ENCODE measurements at regions not wholly inside any gene's neighbourhood (a gene's known extent, or its start where the extent isn't known, plus 50 kb on each side); places are given as distances from the start of the nearest gene placed in this dataset.

DNA sequence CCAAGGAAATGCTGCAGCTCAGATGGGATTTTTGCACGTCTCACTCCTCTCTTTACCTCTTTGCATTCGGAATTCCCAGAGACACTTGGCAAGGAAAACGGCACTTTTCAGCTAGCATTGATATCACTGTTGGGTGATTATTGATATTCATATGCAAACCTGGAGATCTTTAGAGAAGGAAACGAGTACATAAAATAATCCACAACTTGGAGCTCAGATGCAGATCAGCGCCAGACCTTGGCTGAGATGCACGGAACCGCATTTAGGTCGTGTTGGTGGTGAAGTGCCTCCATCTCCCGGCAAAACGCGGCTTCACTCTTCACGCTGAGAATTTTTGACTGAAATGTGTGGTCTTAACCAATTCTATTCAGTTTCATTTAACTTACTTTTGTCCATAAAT is 77.2 kb upstream of the ARHGEF7 start:
- DNase-seq: no peak

- no peak for DNase-seq
These were observed 78.4 kb upstream of the ARHGEF7 start for GRCh38 chr13:111036665-111037064.

DNA sequence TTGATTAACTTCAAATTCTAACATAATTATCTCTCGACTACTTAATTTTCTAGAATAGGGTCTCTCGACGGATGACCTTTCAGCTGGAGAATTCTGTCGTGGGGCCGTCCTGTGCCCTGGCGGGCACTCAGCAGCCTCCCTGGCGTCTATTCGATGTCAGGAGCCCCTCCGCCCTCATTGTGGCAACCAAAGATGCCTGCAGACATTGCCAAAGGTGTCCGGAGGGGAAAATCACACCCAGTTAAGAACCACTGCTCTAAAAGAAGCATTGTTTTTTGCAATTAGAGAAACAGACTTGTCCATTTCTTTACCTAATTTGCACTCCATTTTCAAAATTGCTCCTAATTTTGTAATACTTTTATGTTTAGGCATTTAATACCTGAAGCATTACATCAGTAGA is 79.2 kb upstream of the ARHGEF7 start:
- DNase-seq: no peak

GRCh38 chr13:111034811-111035210 is 80.3 kb upstream of the ARHGEF7 start:
- DNase-seq: no peak

DNA sequence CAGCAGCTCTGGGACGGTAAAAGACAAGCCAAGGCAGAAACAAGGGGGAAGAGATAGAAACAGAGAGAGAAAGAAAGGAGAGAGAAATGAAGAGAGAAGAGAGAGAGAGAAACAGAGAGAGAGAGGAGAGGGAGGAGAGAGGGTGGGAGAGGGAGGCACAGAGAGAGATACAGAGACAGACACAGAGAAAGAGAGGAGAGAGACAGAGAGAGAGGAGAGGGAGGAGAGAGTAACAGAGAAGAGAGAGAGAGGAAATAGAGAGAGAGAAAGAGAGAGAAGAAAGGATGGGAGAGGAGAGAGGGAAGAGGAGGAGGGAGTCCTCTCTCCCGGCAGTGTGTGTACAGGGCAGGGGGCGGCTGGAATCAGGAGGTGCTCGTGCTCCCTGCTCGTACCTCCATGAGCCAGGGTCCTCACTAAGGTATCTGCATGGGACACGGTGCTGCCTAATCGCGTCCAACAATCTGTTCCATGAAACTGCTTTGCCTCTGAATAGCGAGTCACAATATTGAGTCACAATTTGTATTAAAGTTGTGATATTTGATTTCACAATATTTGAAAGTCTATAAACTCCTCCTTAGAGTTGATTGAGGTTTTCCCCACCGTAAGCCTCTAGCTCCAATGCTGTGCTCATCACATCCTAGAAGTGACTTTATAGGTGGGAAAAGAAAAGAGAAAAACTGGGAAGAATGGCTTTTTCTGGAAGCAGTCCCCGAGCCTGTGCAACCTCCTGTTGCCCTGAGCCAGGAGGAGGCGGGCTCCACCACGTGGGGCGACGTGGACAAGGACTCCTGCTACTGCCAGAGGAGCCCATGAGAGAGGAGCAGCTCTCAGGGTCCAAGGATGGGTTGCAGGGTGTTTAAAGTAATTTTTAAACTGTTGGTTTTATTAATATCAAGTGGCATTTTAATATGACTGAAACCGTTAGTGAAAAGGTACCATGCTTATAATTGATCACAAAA is 81.7 kb upstream of the ARHGEF7 start:
- no peak for DNase-seq

DNA sequence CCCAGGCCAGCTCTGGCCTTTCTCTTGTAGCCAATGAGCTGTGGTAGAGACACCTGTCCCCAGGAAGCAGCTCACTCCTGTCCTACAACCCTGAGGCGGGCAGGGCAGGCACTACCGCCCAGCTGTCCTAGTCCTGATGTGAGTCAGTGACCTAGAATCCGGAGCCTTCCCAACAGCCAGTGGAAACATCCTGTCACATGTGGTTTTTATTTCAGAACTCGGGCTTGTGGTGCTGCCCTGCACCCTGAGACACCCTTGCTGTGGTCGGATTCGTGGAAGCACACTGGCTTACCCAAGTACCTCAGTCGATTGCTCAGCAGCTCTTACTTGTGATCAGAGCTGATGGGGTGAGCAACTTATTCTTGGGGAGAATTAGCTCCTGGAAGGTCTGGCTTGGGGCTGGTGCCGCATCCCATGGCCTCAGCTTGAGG is 83.6 kb upstream of the ARHGEF7 start:
- DNase-seq: peak; percentile 14 to 28

DNA sequence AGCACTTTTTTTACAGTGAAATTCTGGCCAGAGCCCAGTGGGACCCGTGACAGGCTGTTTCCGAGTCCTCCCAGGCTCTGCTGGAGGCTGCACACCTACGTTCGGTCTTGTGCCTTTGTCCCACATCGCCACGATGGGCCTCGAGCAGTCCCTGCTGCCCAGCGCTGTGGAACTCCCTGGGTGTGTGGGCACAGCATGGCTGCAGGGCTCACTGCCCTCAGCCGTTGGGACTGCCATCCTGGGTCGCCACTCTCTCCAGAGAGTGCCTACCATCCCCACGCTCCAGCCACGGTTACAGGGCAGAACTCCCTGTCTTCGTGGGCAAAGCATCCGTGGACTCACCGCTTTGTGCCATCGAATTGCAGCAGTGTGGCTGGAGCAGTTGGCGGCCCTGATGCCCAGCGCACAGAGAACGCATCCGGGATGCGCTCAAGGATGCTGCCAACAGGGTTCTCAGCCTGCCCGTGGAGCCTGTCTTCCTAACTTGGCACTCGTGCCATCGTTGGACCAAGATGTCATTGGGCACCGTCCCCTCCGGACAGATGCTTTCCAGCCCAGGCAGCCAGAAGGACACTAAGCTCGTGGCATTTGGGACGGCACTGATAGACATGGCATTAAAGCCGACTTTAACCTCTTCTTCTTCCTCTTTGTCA is 85.0 kb upstream of the ARHGEF7 start:
- no peak for DNase-seq

DNA sequence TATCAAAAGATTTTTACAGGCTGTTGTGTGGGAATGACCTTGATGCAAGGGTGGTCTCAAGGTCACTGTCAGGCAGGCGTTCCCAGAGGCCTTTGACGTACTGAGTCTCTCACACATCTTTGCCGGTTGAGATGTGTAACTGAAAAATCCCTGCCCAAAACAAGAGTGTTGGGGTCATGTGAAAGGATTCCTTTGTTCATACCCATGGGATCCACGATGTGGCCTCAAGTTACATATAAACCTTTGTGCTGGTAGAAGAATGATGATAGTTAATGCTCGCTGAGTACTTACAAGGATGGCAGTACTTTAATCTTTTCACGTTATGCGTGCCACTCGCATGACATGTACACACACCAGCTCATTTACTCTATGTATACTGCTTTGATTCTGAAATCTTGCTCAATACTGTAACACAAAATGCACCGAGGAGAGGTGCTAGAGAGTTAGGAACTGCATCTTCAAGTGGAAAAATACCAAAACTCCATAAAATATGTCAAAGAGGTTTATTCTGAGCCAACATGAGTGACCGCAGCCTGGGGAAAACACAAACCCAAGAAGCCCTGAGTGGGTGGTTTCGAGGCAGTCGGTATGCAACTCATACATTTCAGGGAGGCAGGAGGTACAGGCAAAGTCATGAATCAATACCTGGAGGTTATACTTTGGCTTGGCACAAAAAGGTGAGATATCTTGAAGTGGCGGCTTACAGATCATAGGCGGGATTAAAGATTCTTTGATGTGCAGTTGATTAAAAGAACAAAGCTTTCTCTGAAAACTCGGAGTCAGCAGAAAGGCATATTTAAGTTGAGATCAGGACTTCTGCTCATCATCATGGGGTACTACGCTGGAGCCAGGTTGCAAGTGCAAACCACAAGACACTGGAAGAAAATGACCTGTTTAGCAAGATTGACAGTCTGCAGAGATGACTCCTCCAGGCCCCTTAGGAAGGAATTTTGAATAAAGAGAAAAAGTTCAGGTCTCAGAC is 87.4 kb upstream of the ARHGEF7 start:
- DNase-seq: no peak

GRCh38 chr13:111025310-111025709 is 89.8 kb upstream of the ARHGEF7 start:
- no peak for DNase-seq

DNA sequence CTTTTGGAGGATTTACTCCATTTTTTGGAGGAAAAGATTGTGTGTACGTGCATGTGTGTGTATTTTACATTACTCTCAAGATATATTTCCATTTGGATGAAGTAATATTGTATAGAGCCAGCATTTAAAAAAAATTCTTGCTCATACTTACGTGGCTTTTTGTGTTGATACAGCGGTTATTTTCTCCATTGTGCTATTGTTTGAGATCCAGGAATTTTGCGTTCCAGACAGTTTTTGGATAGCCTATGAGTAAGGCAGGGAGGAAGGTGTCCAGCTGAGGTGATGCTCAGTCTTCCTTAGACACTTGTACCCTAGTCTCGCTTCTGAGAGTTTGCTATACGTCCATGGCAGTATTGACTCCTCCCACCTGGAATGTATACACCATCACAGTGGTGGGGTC is 92.2 kb upstream of the ARHGEF7 start:
- no peak for DNase-seq

- DNase-seq: no peak
These were observed 92.9 kb upstream of the ARHGEF7 start for GRCh38 chr13:111022241-111022640.

GRCh38 chr13:111021270-111021669 is 93.8 kb upstream of the ARHGEF7 start:
- no peak for DNase-seq

DNA sequence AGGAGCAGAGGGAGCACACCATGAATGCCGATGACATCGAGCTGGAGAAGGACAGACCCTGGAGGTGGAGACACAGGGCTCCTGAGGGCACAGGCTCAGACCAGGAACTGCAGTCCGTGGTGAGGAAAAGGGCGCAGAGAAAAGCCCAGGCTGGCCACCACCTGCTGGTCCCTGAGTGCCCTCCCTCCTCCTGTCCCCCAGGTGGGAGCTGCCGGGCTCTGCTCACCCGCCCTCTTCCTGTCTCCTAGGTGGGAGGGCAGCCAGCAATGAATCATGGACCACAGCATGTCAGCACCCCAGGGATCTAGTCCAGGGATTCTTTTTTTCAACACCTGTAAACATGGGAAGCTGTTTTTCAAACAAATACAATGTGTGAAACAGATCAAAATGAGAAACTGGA is 94.6 kb upstream of the ARHGEF7 start:
- no peak for DNase-seq

GRCh38 chr13:111020021-111020420 is 95.1 kb upstream of the ARHGEF7 start:
- DNase-seq: no peak

- no peak for DNase-seq
These were observed 97.2 kb upstream of the ARHGEF7 start for GRCh38 chr13:111017755-111018459.

- no peak for DNase-seq
These were observed 98.3 kb upstream of the ANKRD10 start for GRCh38 chr13:111013196-111013595.

GRCh38 chr13:111011899-111012298 is 97.0 kb upstream of the ANKRD10 start:
- DNase-seq: no peak

DNA sequence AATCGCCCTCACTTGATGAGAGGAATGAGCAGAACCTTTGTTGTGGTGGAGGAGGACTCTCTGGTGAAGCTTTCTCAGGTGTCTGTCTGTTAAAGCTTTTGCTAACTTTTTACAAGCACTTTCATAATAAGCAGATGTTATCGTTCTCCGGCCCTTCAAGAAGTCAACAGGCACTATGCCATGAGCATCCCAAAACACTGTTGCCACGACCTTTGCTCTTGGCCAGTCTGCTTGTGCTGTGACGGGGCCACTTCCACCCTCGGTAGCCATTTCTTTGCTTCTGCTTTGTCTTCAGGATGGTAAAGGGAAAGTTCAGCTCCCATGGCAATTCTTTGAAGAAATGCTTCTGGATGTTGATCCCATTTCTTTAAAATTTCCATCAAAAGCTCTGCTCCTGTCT is 93.5 kb upstream of the ANKRD10 start:
- no peak for DNase-seq

DNA sequence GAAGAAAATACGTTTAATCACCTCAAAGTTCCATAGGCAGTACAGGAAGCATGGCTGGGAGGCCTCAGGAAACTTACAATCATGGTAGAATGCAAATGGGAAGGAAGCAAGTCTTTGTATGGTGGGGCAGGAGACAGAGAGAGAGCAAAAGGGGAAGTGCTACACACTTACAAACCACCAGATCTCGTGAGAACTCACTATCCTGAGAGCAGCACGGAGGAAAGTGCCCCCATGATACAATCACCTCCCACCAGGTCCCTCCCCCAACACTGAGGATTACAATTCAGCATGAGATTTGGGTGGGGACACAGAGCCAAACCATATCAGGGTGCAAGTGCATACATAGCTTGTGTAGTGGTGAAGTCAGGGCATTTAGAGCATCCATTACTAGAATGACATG is 92.3 kb upstream of the ANKRD10 start:
- no peak for DNase-seq

DNA sequence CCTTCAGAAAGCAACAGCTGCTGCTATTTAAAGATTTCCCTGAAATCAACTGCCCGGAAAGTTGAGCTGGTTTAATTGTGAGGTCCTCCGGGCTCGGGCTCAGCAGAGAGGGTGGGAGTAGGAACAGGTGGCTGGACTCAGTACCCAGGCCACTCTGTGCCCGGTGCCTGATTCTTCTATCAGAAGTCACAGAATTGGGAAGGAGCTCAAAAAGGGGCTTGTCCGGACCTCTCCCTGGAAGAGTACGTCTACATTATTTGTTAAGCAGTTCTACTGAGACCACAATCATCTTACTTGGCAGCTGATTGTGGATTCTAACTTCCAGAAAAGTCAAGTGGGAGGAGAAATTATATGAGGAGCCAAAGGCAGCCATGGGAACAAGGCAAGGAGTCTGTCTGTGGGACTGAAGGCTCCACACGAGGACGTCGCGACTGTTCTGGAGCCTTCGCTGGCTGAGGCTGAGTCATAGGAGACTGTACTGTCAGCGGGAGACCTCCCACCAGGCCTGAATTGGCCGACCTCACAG is 91.7 kb upstream of the ANKRD10 start:
- no peak for DNase-seq

DNA sequence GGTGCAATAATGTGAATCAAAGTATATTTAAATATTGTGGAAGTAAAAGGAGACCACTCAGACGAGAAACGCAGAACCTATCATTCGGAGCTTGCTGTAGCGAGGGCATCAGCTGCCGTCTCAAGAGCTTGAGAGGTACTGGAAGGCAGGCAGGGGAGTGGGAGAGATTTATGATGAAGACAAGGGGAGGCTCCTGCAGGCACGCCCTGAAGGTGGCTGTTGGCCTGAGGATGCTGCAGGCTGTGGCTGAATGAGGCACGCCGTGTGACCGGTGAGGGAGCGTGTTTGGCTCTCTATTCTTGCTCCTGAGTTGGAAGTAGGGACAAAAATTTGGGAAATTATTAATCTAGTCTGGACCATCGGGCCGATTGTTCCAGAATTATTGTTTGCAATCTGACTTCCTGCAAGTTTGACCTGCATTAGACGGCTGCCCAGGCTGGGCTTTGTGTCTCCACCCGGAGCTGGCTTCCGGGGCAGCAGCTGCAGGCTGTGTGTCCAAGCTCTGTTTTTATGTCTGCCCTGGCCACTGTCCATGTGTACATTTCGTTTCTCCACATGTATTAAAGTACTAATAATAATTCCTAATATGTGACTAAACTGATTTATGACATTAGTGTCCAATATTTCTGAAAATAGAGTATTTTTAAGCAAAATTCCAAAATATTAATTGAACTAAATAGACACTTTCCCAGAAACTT is 91.1 kb upstream of the ANKRD10 start:
- DNase-seq: no peak

GRCh38 chr13:111005364-111005763 is 90.5 kb upstream of the ANKRD10 start:
- DNase-seq: no peak

Measured in stimulated activated CD4-positive, alpha-beta T cell treated with anti-CD3 and anti-CD28 coated beads, Interleukin-2, amount 100 ng/mL, for 24 hours (primary cell).